ENCODE measurements at regions not wholly inside any gene's neighbourhood (a gene's known extent, or its start where the extent isn't known, plus 50 kb on each side); places are given as distances from the start of the nearest gene placed in this dataset.
"Not testable (repeated sequence)": the region's sequence is repeated elsewhere in the genome, so short reads cannot be mapped to it uniquely, and the experiment has no call there.

DNA sequence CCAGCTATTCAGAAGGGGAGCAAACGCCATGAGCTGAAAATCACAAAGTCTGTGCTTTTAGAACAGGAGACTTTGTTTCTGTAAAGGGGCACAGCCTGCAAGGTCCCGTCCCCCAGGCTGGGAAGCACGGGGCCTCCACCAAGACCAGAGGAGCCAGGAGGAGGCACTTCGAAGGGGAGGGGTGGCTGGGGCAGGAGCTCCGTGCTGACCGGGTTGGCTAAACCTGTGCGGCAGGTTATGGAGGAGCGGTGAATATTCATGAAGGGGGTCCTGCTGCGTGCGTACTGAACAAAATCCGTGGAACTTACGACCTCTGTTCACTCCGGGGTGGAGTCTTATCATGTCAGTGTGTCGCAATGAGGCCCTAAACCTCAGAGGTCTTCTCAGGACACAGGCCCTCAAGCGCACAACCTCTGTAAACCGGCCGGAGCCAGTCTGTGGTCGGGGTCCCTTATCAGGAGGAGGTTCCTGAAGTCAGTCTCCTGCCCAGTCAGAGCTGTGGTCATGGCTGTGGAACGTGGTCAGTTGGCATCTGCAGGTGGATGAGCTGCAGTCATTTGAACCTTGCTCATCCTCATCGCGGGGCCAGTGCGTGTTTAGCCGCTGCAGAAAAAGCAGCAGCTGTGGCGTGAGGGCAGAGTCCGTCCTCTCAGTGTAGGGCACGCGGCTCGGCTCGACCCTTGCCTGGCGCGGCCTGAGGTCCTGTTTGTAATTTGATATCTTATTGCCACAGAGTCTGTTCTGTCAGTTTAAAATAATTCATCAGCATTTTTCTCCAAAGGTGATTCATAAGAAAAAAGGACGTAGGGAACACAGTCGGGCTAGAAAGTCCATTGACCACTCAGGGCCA is 5507.7 kb upstream of the TPTE start:
- DNase-seq = not testable (repeated sequence)

DNA sequence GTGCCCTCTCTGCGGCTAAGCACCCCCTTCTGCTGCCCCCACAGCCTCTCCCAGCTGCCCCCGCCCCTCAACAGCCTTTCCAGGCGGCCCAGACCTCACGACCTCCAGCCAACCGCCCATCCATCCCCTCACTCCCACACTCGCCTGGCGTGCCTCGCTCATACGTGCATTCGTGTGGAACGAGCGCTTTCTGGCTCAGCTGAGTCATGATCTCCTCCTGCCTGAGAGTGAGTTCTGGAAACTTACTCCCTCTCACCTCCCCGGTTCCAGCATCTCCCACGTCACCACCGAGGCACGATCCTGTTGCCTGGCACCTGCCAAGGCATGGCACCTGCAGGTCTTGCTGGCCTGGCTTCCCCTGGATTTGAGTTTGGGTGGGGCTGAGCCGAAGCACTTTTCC is 5506.2 kb upstream of the TPTE start:
- not testable (repeated sequence) for DNase-seq

More for the DNA sequence above, 5507.7 kb upstream of the TPTE start:
- intact Hi-C loops (cut with DNase I) = not testable (repeated sequence)

DNA sequence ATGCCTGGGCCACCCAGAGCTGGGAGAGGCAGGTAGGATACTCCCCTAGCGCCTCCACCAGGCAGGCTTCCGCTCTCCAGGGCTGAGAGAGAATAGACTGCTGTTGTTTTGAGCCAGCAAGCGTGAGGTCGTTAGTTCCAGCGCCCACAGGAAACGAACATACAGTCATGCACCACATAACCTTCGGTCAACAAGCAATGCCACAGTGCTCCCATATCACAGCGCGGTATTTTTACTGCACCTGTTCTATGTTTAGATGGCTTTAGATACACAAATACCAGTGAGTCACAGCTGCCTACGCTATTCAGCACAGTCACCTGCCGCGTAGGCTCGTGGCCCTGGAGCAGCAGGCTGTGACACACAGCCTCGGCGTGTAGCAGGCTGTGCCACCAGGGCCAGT is 5502.3 kb upstream of the TPTE start:
- intact Hi-C loops (cut with DNase I); DNase-seq: not testable (repeated sequence)

More for the DNA sequence above, 5506.2 kb upstream of the TPTE start:
- intact Hi-C loops (cut with DNase I) = not testable (repeated sequence)

DNA sequence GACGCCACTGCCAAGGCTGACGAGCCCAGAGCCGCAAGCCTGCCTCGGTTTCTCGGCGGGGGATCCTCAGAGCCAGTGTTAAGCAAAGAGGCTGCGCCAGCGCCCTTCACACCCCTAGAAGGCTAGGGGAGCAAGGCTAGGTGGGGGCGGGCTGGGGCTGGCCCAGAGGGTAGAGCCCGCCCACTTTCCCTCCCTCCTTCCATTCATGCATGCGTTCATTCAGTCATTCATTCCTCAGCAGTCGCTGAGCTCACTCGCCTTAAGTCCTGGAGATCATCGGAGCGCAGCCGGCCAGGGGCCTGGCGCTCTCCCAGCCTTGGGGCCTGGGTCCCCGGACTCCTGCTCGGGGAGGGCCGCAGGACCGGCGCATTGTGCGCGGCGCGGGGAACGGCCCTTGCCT is 5499.6 kb upstream of the TPTE start:
- DNase-seq; intact Hi-C loops (cut with DNase I): not testable (repeated sequence)

DNA sequence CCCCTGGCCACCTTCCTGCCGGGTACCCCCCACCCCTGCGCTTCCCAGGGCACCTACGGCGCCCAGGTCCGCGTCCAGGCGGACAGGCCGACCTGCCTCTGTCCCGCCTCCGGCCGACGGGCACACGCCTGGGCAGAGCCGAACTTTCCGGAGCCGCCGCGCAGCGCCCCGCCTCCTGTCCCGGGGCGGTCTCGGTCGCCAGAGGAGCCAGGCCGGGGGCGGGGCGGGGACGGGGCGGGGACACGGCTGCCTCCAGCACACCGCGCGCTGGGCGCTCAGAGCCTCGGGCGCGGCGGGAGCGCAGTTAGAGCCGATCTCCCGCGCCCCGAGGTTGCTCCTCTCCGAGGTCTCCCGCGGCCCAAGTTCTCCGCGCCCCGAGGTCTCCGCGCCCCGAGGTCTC is 5499.1 kb upstream of the TPTE start:
- DNase-seq; intact Hi-C loops (cut with DNase I): not testable (repeated sequence)

DNA sequence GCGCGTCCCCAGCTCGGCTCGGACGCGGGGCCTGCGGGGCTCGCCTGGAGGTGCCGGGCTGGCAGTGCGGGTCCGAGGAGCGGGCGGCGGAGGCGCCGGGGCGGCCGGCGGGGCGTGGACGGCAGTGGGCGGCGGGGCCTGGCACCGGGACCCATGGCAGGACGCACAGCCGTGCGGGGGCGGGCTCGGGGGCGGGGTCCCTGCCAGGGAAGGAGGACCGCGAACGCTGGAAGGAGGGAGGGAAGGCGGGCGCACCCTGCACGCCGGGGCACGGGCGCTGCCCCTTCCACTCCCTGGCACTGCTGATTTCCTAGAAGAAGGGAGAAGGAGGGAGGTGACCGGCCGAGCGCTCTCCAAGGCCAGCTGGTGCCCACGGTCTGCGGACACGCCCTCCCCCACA is 5498.6 kb upstream of the TPTE start:
- intact Hi-C loops (cut with DNase I) = not testable (repeated sequence)

DNA sequence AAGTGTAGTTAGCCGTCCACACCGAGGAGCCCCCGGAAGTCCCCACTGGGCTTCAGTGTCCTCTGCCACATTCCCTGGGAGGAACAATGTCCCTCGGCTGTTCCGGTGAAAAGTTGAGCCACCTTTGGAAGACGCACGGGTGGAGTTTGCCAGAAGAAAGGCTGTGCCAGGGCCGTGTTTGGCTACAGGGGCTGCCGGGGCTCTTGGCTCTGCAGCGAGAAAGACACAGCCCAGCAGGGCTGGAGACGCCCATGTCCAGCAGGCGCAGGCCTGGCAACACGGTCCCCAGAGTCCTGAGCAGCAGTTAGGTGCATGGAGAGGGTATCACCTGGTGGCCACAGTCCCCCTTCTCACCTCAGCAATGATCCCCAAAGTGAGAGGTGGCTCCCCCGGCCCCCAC is 5486.2 kb upstream of the TPTE start:
- DNase-seq; intact Hi-C loops (cut with DNase I): not testable (repeated sequence)

More for the DNA sequence above, 5498.6 kb upstream of the TPTE start:
- not testable (repeated sequence) for DNase-seq

DNA sequence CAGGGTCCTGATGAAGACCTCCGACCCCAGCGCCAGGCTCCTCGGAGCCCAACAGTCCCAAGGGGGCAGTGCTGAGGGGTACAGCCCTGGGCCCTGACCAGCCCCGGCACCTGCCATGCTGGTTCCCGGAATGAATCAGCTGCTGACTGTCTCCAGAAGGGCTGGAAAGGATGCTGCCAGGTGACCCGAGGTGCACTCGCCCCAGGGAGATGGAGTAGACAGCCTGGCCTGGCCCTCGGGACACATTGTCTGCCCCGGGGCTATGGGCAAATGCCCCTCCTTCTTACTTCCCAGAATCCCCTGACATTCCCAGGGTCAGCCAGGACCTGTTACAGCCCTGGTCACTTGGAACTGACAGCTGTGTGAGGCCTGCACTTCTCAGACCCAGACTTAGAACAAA is 5485.8 kb upstream of the TPTE start:
- intact Hi-C loops (cut with DNase I) = not testable (repeated sequence)
- DNase-seq = peak in 1 of 10 donors; percentile 4

DNA sequence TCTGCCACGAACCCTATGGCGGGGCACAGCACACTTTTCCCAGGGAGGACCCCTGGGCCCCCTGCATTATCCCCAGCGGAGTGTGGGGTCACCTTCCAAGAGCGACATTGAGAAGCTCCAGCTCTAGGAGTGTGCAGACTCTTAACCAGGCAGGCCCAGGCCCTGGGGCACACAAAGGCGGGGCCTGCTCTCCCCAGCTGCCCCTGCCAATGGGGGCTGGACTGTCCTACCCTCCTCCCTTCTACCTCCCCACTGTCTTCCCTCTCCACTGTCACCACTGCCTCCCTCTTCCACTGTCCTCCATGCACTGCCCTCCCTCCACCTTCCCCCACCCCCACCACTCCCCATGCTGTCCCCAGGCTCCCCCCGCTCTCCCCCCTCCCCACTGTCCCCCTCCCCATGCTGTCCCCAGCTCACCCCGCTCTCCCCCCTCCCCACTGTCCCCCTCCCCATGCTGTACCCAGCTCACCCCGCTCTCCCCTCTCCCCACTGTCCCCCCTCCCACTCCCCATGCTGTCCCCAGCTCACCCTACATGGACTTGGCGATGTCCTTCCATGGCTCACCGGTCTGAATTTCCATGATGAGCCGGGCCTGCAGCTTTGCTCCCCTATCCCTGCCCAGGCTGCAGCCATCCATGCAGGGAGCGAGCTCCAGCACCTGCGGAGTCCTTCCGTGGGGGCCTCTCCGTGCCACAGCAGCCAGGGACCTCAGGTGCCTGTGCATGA is 5483.6 kb upstream of the TPTE start:
- DNase-seq = peak in 2 of 10 donors; percentile 31 to 33
- intact Hi-C loops (cut with DNase I) = not testable (repeated sequence)

DNA sequence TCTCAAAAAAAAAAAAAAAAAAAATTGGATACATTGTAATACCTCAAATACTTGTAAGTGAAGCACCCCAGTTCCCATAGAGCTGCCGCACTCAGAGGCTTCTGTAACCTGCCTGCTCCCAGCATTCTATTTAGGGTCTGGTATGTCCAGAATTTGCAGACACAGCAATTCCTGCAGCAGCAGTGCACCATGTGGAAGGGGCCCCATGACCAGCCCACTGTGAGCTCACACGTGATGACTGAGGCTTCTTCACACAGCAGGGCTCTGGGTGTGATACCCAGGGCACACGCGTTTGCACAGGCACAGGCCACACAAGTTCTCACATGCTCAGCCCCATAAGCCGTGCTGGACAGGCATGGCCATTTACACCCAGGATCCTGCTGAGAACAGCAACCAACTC is 5481.5 kb upstream of the TPTE start:
- DNase-seq; intact Hi-C loops (cut with DNase I): not testable (repeated sequence)

DNA sequence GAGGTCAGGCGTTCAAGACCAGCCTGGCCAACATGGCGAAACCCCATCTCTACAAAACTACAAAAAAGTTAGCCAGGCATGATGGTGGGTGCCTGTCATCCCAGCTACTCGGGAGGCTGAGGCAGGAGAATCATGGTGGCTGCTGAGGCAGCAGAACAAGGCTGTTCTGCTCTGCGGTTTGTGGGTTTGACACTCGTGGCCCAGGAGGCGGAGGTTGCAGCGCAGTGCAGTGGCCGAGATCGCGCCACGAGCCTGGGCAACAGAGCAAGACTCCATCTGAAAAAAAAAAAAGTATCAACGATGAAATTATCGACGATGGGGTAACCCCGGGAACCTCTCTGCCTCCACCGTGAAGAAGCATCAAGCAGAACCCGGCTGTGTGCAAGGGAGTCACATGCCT is 5478.8 kb upstream of the TPTE start:
- DNase-seq; intact Hi-C loops (cut with DNase I): not testable (repeated sequence)

DNA sequence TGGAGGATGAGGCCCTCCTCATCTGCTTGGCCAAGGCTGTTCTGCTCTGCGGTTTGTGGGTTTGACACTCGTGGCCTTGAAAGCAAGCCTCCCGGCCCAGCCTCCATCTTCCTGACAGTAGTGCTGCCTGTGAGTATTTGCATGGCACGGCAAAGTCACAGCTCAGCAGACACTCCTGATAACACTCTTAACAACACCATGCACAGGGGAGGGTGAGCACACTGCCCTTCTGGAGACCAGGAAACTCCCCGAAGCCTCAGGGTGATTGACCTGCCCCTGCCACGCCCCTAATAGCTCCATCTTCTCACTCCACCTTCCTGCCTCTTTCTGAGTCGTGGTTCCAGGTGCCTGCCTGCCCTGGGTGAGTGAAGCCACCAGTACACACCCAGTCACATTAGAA is 5476.6 kb upstream of the TPTE start:
- DNase-seq; intact Hi-C loops (cut with DNase I): not testable (repeated sequence)

DNA sequence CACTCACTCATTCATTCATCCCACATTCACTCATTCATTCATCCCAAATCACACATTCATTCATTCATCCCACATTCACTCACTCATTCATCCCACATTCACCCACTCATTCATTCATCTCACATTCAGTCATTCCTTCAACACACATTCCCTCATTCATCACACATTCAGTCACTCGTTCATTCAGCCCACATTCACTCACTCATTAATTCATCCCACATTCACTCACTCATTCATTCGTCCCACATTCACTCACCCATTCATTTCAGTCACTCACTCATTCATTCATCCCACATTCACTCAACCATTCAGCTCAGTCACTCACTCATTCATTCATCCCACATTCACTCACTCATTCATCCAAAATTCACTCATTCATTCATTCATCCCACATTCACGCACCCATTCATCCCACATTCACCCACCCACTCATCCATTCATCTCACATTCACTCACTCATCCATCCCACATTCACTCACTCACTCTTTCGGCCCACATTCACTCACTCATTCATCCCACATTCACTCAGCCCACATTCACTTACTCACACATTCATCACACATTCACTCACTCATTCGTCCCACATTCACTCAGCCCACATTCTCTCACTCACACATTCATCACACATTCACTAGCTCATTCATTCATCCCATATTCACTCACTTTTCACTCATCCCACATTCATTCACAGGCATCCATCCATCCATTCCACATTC is 5469.9 kb upstream of the TPTE start:
- DNase-seq; intact Hi-C loops (cut with DNase I): not testable (repeated sequence)

DNA sequence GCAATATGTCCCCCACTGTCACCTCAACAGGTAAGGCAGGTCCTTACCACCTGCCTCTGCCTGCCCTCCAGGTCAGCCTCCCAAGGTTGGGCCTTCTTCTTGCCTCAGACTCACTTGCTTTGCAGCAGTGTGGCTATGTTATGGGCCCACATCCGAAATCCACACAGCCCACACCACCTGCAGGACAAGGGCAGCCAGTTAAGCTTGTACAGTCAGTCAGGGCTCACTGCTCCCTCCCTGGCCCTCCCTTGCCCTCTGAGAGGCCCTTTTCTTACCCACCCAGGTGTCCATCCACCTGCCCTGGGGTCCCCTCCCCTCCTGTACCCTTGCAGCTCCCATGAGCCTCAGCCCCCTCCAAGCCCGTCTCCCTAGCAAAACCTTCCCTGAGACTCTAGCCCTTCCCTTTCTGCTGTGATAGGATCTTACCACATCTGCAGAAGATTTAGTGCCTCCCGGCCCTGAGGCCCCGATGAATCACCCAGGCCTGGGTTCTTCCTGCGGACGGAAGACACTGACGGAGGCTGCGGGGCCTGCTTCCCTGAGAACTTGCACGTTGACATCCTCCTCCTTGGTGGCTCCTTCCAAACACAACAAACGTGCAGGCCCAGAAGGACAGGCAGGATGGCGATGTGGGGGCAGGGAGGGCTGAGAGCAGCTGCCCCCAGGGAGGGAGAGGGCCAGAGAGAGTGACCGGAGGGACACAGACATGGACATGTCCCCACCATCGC is 5466.2 kb upstream of the TPTE start:
- DNase-seq; intact Hi-C loops (cut with DNase I): not testable (repeated sequence)

DNA sequence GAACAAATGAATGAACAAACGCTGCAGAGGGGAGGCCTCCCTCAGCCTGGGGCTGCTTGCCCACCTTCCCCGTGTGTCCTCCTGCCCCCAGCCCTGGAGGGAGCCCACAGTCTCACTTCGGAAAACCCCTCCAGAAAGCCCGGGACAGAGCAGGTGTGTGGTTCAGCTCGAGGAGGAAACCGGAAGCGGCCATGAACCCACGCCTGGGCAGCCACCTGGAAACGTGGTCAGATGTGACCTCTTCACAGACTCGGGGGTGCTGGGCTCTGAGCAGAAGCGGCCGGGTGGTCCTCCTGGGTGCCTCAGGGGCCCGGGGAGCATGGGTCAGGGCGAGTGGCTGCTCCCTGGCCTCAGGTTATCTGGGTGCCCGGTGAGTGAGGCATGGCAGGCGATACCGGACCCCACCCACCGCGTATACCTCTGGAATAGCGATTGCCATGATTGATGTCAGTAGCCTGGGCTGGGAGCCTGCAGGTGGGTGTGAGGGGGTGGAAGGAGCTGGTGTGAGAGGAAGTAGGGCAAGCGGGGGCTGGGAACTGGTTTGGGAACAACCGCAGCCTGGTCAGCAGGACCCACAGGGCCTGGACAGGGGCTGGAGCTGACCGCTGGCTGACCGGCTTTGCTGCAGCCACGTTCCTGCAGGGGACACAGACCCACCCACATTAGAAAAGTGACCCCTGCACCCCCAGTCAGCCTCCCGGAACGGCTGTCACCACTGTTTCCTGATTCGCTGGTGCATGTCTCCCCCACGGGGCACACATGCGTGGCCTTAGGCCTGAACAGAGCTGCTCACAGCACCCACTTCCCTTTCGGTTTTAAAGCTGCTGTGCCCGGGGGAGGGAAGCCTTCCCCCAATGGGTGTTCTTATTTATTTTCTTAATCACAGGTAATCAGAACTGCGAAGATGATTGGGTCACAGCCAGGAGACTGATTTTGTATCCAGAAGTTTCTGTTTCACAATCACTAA is 5465.1 kb upstream of the TPTE start:
- intact Hi-C loops (cut with DNase I); DNase-seq: not testable (repeated sequence)

DNA sequence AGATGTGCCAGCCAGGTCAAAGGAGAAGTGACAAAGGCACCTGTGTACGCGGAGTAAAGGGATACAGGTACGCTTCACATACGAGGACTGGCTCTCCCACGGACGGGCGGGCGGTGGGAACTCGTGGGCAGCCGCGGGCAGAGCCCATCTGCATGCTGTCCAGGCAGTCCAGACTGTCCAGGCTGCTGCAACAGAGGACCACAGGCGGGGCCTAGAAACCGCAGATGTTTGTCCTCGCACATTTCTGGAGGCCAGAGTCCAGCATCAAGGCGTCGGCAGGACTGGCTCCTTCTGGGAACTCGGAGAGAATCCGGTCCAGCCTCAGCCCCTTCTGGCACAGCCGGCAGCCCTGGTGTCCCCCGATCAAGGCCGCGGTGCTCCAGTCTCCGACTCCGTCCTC is 5464.3 kb upstream of the TPTE start:
- DNase-seq; intact Hi-C loops (cut with DNase I): not testable (repeated sequence)

DNA sequence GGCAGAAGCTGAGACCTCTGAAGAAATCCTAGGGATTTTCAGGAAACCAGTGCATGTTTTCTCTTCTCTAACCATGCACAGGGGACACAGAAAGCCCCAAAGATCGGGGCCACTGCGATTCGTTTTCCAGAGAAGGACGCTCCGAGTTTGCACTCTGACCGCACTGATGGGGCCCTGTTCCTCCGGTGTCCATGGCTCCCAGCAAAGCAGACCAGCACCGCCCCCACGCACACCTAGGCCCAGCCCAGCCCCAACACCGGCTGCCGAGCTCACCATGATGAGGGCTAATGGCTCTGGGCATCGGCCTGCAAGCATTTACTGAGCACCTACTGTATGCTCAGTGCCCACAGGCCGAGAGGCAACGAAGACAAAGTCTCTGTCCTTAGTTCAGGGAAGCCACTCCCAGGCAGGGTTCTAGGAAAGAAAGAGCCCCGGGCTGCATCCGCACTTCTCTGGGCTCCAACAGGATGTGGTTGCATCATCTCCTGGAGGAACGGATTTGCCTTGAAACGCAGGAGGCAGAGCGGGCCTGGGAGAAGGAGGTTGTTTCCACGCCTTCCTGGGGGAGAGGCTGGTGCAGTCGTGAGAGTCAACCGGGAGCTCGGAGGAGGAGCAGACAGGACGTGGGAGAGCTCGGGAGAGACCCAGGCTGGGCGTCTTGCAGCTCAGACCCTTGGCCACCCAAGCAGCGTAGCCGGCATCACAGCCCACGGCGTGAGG is 5460.9 kb upstream of the TPTE start:
- intact Hi-C loops (cut with DNase I); DNase-seq: not testable (repeated sequence)

DNA sequence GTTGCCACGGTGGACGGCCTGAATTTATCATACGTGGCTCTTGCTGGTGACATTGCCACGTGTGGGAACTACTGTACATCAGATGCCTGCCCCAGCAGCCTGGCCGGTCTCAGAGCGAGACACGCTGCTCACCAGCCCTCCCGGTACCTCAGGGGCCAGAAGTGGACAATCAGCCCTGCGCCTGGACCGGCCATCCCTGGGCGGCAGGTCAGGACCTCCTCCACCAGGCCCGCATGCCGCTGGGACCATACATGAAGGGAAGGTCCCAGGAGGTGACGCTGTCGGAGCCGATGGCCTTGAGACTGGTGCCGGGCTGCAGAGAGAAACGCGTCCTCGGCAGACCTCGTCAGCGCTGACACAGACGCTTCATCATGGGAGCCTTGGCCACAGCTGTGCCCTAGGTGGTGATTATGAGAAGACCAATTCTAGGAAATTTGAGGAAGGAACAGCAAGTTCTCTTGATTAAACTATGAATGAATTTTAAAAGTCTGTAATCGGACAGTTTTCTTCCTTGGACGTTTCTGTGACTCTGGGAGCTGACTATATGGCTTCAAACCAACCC is 5456.7 kb upstream of the TPTE start:
- peak in 1 of 10 donors; percentile 31 for DNase-seq

More for the DNA sequence above, 5456.7 kb upstream of the TPTE start:
- intact Hi-C loops (cut with DNase I) = not testable (repeated sequence)
